NCI-H748 (cell line): ENCODE measurements at regions not wholly inside any gene's neighbourhood (a gene's known extent, or its start where the extent isn't known, plus 50 kb on each side); places are given as distances from the start of the nearest gene placed in this dataset.
"Not testable (repeated sequence)": the region's sequence is repeated elsewhere in the genome, so short reads cannot be mapped to it uniquely, and the experiment has no call there.

Source experiments
- DNase-seq: peaks from one replicate; lab custom pipeline; 2025; ENCODE audit not compliant: unreplicated experiment; lab: John Stamatoyannopoulos, UW

- DNase-seq = peak; percentile 40
Measured at GRCh38 chr2:7094231-7094741, 177.1 kb downstream of the RNF144A start.

GRCh38 chr2:7096726-7097352 lies 179.6 kb downstream of the RNF144A start:
- DNase-seq = no peak

- peak; percentile 91 for DNase-seq
Measured at GRCh38 chr2:7097353-7097895, 180.2 kb downstream of the RNF144A start.

GRCh38 chr2:7098816-7099215 lies 181.6 kb downstream of the RNF144A start:
- DNase-seq = no peak

GRCh38 chr2:7099687-7100086 lies 182.5 kb downstream of the RNF144A start:
- DNase-seq = not testable (repeated sequence)

GRCh38 chr2:7102826-7103225 lies 185.6 kb downstream of the RNF144A start:
- peak; percentile 15 for DNase-seq

- DNase-seq = no peak
Measured at GRCh38 chr2:7108792-7109532, 191.8 kb downstream of the RNF144A start.

GRCh38 chr2:7109533-7109885 lies 192.3 kb downstream of the RNF144A start:
- DNase-seq = no peak

- peak; percentile 9 for DNase-seq
Measured at GRCh38 chr2:7111626-7112025, 194.4 kb downstream of the RNF144A start.

- DNase-seq = no peak
Measured at GRCh38 chr2:7115364-7115763, 198.2 kb downstream of the RNF144A start.

- DNase-seq = no peak
Measured at GRCh38 chr2:7115906-7116305, 198.7 kb downstream of the RNF144A start.

GRCh38 chr2:7116511-7116910 lies 199.3 kb downstream of the RNF144A start:
- no peak for DNase-seq

GRCh38 chr2:7117076-7117475 lies 199.9 kb downstream of the RNF144A start:
- DNase-seq = no peak

- no peak for DNase-seq
Measured at GRCh38 chr2:7118606-7119131, 201.5 kb downstream of the RNF144A start.

- DNase-seq = peak; percentile 55
Measured at GRCh38 chr2:7119132-7119835, 202.1 kb downstream of the RNF144A start.

GRCh38 chr2:7121851-7122250 lies 204.6 kb downstream of the RNF144A start:
- no peak for DNase-seq

- no peak for DNase-seq
Measured at GRCh38 chr2:7127156-7127555, 209.9 kb downstream of the RNF144A start.

GRCh38 chr2:7127687-7128086 lies 210.5 kb downstream of the RNF144A start:
- DNase-seq = no peak

GRCh38 chr2:7131261-7131660 lies 214.0 kb downstream of the RNF144A start:
- no peak for DNase-seq

- no peak for DNase-seq
Measured at GRCh38 chr2:7132753-7133152, 215.5 kb downstream of the RNF144A start.

- no peak for DNase-seq
Measured at GRCh38 chr2:7133521-7133920, 216.3 kb downstream of the RNF144A start.
